NCI-H146 treated with DMSO at 0.1 percent for 48 hours (cell line): ENCODE measurements at regions not wholly inside any gene's neighbourhood (a gene's known extent, or its start where the extent isn't known, plus 50 kb on each side); places are given as distances from the start of the nearest gene placed in this dataset.
"Not testable (repeated sequence)": the region's sequence is repeated elsewhere in the genome, so short reads cannot be mapped to it uniquely, and the experiment has no call there.

ENCODE experiments used
- DNase-seq: peaks from one replicate; lab custom pipeline; 2025; ENCODE audit not compliant: unreplicated experiment; lab: John Stamatoyannopoulos, UW

- not testable (repeated sequence) for DNase-seq
Observed at GRCh38 chr12:89191597-89191996, 160.7 kb downstream of the DUSP6 start.

- no peak for DNase-seq
Observed at GRCh38 chr12:89189448-89189847, 162.9 kb downstream of the DUSP6 start.

GRCh38 chr12:89187507-89187906 is 164.8 kb downstream of the DUSP6 start:
- no peak for DNase-seq

GRCh38 chr12:89185889-89186288 is 166.4 kb downstream of the DUSP6 start:
- DNase-seq, result no peak

GRCh38 chr12:89185181-89185580 is 167.1 kb downstream of the DUSP6 start:
- no peak for DNase-seq

GRCh38 chr12:89183985-89184435 is 168.3 kb downstream of the DUSP6 start:
- DNase-seq, result no peak

GRCh38 chr12:89181271-89181920 is 170.9 kb downstream of the DUSP6 start:
- DNase-seq, result no peak

- DNase-seq, result no peak
Observed at GRCh38 chr12:89180496-89180895, 171.8 kb downstream of the DUSP6 start.

- DNase-seq, result no peak
Observed at GRCh38 chr12:89179983-89180382, 172.3 kb downstream of the DUSP6 start.

- no peak for DNase-seq
Observed at GRCh38 chr12:89179245-89179644, 173.1 kb downstream of the DUSP6 start.

- no peak for DNase-seq
Observed at GRCh38 chr12:89177802-89178395, 174.4 kb downstream of the DUSP6 start.

- DNase-seq, result no peak
Observed at GRCh38 chr12:89176676-89177075, 175.6 kb downstream of the DUSP6 start.

- no peak for DNase-seq
Observed at GRCh38 chr12:89173678-89174077, 178.6 kb downstream of the DUSP6 start.

- no peak for DNase-seq
Observed at GRCh38 chr12:89173096-89173495, 179.2 kb downstream of the DUSP6 start.

- no peak for DNase-seq
Observed at GRCh38 chr12:89172224-89172623, 180.1 kb downstream of the DUSP6 start.

- DNase-seq, result no peak
Observed at GRCh38 chr12:89169321-89169720, 183.0 kb downstream of the DUSP6 start.

GRCh38 chr12:89167986-89168385 is 184.3 kb downstream of the DUSP6 start:
- no peak for DNase-seq

- no peak for DNase-seq
Observed at GRCh38 chr12:89166525-89166934, 185.8 kb downstream of the DUSP6 start.

- no peak for DNase-seq
Observed at GRCh38 chr12:89166121-89166520, 186.2 kb downstream of the DUSP6 start.

- no peak for DNase-seq
Observed at GRCh38 chr12:89165703-89166102, 186.6 kb downstream of the DUSP6 start.

- peak; percentile 26 for DNase-seq
Observed at GRCh38 chr12:89163918-89164317, 188.4 kb downstream of the DUSP6 start.

- no peak for DNase-seq
Observed at GRCh38 chr12:89162589-89163261, 189.6 kb downstream of the DUSP6 start.
